Cardiac fibroblast (primary cell): ENCODE measurements at regions not wholly inside any gene's neighbourhood (a gene's known extent, or its start where the extent isn't known, plus 50 kb on each side); places are given as distances from the start of the nearest gene placed in this dataset.
A peak's percentile ranks its signal among the peaks of the same experiment; 100 is the strongest.
"Not testable (repeated sequence)": the region's sequence is repeated elsewhere in the genome, so short reads cannot be mapped to it uniquely, and the experiment has no call there.

Source experiments
- DNase-seq, 2 donors: peaks; one replicate each; pipeline versions ENCODE4 v3.0.0 to v3.0.0-alpha.2; 2010; ENCODE audit warnings: low read depth in 2 of 2
- H3K4me3 ChIP-seq, 2 donors: replicated peaks in 1 of 2; 1 replicate in 1 of 2; 2 replicates in 1 of 2; pipeline ENCODE4 v1.5.1; 2011; ENCODE audit warnings: low read depth in 2 of 2, low read length in 2 of 2, mild to moderate bottlenecking in 2 of 2, moderate library complexity in 1 of 2
- TF ChIP-seq, protein P1 (sequence below): IDR thresholded peaks from one replicate; pipeline ENCODE4 v1.5.1; 2011; ENCODE audit warnings: low read depth, mild to moderate bottlenecking, low read length, inconsistent platforms

- DNase-seq, result peak; percentile 7 to 15
Observed at GRCh38 chr6:68197356-68197755, 437.7 kb upstream of the ADGRB3 start.

DNA sequence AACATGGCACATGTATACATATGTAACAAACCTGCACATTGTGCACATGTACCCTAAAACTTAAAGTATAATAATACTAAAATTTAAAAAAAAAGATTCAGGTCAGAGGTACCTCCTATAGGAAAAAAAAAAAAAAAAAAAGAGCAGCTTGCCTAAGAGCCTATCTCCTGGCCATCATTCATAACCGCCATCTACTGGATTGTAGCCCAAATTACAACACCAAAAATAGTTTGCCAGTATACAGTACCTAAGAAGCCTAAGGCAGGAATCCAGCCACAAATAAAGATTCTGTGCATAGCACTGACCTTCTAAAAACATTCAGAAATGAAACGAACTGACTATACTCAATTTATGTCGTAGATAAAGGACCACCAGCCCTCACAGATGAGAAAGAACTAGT, 438.4 kb upstream of the ADGRB3 start:
- DNase-seq, result peak; percentile 48 to 54
- TF ChIP-seq, protein P1, sequence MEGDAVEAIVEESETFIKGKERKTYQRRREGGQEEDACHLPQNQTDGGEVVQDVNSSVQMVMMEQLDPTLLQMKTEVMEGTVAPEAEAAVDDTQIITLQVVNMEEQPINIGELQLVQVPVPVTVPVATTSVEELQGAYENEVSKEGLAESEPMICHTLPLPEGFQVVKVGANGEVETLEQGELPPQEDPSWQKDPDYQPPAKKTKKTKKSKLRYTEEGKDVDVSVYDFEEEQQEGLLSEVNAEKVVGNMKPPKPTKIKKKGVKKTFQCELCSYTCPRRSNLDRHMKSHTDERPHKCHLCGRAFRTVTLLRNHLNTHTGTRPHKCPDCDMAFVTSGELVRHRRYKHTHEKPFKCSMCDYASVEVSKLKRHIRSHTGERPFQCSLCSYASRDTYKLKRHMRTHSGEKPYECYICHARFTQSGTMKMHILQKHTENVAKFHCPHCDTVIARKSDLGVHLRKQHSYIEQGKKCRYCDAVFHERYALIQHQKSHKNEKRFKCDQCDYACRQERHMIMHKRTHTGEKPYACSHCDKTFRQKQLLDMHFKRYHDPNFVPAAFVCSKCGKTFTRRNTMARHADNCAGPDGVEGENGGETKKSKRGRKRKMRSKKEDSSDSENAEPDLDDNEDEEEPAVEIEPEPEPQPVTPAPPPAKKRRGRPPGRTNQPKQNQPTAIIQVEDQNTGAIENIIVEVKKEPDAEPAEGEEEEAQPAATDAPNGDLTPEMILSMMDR, result peak; percentile 30
- H3K4me3 ChIP-seq, result no peak overlapping the region

More at GRCh38 chr6:68197356-68197755, 437.7 kb upstream of the ADGRB3 start:
- H3K4me3 ChIP-seq, result no peak overlapping the region
- TF ChIP-seq, protein P1, result no peak

GRCh38 chr6:68195753-68196152, 439.3 kb upstream of the ADGRB3 start:
- not testable (repeated sequence) for DNase-seq, H3K4me3 ChIP-seq

DNA sequence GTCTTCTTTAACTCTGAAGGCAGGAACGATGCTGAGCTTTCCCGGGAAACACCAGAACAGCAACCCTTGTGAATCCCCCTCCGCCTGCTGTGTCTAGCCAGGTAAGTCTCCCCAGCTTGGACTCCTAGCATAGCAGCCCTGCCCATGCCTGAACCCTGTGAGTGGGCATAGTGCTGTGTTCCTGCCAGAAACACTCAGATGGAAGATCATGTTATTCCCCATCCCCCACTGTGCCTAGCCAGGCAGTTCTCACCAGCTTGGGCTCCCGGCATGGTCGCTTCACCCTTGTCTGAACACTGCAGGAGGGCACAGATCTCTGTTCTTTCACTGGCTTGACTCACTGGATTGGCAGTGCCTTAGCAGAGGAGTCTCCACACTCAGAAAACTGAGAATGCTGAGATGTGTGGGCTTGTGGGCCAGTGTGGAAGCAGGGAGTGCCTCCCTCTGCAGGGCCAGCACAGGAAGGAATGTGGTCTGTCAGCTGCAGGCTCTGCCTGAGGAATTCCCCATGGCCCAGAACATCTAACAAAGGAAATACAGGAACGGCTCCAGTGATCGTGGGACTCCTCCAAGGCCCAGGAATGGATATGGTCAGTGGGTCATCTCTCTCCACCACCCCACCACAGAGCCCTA, 440.1 kb upstream of the ADGRB3 start:
- TF ChIP-seq, protein P1, result no peak
- H3K4me3 ChIP-seq, result no peak overlapping the region
- DNase-seq, result no peak

- H3K4me3 ChIP-seq, result no peak overlapping the region
- TF ChIP-seq, protein P1, result no peak
- DNase-seq, result no peak
Observed at GRCh38 chr6:68192988-68193387, 442.1 kb upstream of the ADGRB3 start.

- H3K4me3 ChIP-seq, result no peak overlapping the region
- no peak for DNase-seq
- TF ChIP-seq, protein P1, result no peak
Observed at GRCh38 chr6:68189217-68189815, 445.8 kb upstream of the ADGRB3 start.

DNA sequence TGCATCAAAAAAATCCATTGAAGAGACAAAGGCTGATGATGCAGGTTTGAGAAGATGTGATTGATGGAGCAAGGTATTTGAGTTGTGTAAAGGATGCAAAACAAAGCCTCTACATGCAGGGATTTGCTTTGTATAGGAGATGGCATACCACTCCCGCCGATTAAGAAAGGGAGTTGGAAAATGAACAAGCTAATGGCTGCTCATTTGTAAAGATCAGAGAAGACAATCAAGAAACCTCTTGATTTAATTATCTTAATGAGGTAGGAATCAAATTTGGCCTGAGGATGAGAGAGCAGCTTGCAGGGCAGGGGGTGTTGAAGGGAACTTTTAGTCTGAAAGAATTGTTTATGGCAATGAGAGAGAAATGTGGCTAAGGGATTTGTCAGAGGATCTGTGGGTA, 448.2 kb upstream of the ADGRB3 start:
- no peak overlapping the region for H3K4me3 ChIP-seq
- no peak for DNase-seq
- TF ChIP-seq, protein P1, result no peak
